HEK293 (cell line): ENCODE measurements at regions not wholly inside any gene's neighbourhood (a gene's known extent, or its start where the extent isn't known, plus 50 kb on each side); places are given as distances from the start of the nearest gene placed in this dataset.

ENCODE experiments used
- KLF16 ChIP-seq: fragments of 450-650 bp; formaldehyde crosslinking; IDR thresholded peaks from 2 replicates; pipeline ENCODE4 v1.5.1; 2017; ENCODE audit warnings: missing biosample characterization, missing genetic modification characterization
- SP7 ChIP-seq: fragments of 450-650 bp; formaldehyde crosslinking; IDR thresholded peaks from 2 replicates; pipeline ENCODE4 v1.5.1; 2016; ENCODE audit warnings: missing biosample characterization, missing genetic modification characterization
- YY1 ChIP-seq: fragments of 450-650 bp; formaldehyde crosslinking; IDR thresholded peaks from 2 replicates; pipeline ENCODE4 v1.5.1; 2018; ENCODE audit warnings: missing biosample characterization, missing genetic modification characterization
- ZNF138 ChIP-seq: fragments of 450-650 bp; formaldehyde crosslinking; IDR thresholded peaks from 2 replicates; pipeline ENCODE4 v1.5.1; 2016; ENCODE audit warnings: missing biosample characterization, missing genetic modification characterization, borderline replicate concordance
- ZNF768 ChIP-seq: fragments of 450-650 bp; formaldehyde crosslinking; IDR thresholded peaks from 2 replicates; pipeline ENCODE4 v1.5.1; 2018; ENCODE audit warnings: missing biosample characterization, mild to moderate bottlenecking, missing genetic modification characterization
- ZNF776 ChIP-seq: fragments of 450-650 bp; formaldehyde crosslinking; IDR thresholded peaks from 2 replicates; pipeline ENCODE4 v1.5.0; 2017; ENCODE audit warnings: missing biosample characterization, missing genetic modification characterization, borderline replicate concordance
- TF ChIP-seq, protein P1 (sequence below): fragments of 450-650 bp; formaldehyde crosslinking; IDR thresholded peaks from 2 replicates; pipeline ENCODE4 v1.5.1; 2016; ENCODE audit warnings: missing biosample characterization, missing genetic modification characterization

DNA sequence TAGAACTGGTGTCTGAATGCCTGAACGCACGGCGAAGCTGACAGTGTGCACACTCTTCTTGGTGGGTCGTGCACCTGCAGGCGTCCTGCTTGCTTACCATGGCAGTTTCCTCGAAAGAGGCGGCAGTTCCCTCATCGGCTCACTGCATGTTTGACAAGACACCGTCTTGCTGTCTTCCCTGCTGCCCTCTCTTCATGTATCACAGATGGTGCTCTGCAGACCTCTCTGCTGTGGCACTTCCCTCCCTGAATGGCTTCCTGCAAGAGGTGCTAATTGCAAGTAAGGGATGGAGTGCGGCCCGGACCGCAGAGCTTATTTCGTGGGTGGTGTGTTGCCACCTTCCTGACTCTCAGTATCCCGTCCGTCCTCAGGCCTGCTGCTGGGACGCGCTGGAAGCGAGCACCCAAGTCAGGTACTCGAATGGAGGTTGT is 156.7 kb upstream of the RTL1 start:
- TF ChIP-seq, protein P1, sequence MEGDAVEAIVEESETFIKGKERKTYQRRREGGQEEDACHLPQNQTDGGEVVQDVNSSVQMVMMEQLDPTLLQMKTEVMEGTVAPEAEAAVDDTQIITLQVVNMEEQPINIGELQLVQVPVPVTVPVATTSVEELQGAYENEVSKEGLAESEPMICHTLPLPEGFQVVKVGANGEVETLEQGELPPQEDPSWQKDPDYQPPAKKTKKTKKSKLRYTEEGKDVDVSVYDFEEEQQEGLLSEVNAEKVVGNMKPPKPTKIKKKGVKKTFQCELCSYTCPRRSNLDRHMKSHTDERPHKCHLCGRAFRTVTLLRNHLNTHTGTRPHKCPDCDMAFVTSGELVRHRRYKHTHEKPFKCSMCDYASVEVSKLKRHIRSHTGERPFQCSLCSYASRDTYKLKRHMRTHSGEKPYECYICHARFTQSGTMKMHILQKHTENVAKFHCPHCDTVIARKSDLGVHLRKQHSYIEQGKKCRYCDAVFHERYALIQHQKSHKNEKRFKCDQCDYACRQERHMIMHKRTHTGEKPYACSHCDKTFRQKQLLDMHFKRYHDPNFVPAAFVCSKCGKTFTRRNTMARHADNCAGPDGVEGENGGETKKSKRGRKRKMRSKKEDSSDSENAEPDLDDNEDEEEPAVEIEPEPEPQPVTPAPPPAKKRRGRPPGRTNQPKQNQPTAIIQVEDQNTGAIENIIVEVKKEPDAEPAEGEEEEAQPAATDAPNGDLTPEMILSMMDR (tag by site-specific recombination) = no peak
- TF ChIP-seq SP7 (tag by site-specific recombination) (no peak), ZNF776 (tag by site-specific recombination) (no peak), KLF16 (tag by site-specific recombination) (no peak), YY1 (tag by site-specific recombination) (no peak), ZNF138 (tag by site-specific recombination) (no peak), ZNF768 (tag by site-specific recombination) (no peak)
